ENCODE measurements at regions not wholly inside any gene's neighbourhood (a gene's known extent, or its start where the extent isn't known, plus 50 kb on each side); places are given as distances from the start of the nearest gene placed in this dataset.

DNA sequence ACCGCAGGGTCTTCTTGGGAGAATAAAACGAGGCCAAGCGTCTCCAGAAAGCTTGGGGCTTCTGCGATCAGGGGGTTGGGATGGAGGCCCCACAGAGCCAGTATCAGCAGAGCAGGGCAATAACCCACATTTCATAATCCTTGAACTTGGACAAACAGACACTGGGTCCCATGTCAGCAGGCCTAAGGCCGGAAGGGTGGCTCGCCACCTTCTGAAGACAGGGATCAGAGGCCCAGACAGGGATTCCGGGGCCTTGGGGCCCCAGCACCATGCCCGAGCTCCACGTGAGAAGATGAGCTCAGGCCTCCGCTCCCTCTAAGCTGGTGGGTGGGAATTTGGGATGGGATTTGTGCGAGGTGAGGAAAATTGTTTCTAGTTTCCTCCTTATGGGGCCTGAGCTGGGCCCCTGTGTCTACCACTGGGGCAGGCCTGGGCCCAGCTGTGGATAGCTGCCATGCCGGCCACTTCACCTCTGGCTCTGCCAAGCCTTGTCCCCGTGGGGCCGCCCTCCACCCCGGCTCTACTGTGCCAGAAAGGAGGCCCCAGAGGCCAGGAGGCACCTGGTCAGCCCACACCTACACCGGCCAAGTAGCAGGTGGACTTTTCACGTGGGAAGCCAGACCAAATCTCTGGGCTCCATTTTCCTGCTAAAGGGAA lies 67.2 kb upstream of the DLK1 start:
- no peak for DNase-seq

- DNase-seq = no peak
Measured at GRCh38 chr14:100660498-100660881, 66.2 kb upstream of the DLK1 start.

DNA sequence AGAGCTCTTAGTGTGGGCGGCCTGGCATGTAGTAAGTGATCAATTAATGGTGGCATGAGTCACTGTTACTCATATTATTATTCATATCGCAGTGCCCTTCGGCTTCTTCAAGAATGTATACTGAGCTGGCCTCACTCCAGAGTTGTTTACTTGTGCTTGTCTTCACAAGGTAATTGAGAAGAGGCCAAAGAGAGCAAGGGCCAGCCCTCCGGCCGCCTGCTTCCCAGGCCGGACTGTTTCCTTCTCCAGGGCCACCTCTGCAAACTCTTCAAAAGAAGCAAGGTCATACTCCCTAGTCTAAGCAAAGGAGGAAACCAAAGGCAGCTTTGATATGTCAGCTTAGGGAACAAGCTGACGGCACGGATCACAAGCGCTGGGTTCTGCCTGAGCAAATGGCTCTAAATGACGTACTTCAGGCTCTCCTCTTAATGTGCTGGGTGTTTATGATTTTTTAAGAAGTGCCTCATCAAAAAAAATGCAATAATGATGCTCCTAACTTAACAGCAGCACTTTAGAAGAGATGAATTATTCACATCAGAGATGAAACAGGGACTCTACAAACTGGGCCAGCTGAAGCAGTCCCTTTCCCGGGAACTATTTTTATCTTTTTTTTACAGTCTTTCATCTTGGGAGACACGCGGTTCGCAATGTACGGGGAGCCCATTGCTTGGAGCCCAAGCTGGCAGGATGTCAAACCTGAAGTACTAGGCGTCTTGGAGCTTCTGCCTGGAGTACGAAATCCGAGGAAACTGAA lies 65.6 kb upstream of the DLK1 start:
- no peak for DNase-seq

GRCh38 chr14:100662879-100663760 lies 63.6 kb upstream of the DLK1 start:
- peak; percentile 57 for DNase-seq

DNA sequence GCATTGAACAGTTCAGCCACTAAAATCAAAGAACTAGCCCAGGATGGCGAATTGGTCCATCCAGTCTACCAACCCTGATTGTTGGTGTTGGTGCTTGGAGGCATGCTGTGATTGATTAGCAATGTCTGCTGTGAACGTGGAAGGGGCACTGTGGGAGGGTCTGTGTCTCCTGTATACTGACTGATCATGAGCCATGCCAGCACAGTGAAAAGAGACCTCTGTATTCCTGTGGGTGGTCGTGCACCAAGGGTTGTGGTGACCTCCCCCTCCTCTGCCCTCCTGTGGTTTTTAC lies 63.0 kb upstream of the DLK1 start:
- no peak for DNase-seq

DNA sequence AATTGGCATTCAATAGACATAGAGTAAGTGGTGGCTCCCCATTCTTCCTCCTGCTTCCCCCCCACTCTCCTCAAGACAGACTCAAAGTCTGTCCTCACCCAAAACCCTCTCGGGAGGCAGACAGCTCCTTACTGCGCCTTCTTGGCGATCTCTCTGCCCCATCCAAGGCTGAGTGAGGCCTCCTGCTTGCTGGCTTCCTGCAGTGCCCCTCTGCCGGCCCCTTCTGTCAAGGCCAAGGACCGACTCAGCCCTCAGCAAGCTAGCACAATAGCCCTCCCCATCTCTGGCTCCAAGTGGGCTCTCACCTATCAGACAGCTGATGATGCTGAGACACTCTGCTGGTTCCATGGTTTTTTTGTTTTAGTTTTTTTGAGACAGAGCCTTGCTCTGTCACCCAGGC lies 62.5 kb upstream of the DLK1 start:
- DNase-seq = no peak

GRCh38 chr14:100664841-100665510 lies 61.7 kb upstream of the DLK1 start:
- peak; percentile 58 for DNase-seq

DNA sequence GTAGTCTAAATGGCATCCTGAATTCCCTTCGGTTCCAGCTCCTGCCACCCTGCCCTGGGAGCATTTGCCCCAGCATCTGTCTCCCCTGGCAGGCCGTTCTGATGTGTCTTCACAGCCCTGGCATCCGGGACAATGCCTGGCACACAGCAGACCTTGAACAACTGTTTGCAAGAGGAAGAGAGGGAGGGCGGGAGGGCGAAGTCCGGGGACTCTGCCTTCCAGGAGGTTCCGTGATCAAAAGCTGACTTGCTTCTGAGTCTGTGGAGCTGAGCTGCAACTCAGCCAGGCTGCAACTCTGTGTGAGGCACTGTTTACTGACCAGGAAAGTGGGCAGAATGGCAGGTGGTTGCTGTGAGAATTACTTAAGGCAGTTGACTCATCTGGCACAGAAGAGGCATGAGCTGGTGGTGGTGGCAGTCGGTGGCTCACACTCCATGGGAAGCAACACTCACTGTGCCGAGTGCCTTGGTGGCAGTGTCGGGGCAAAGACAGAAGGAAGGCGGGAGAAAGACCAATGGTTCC lies 61.1 kb upstream of the DLK1 start:
- no peak for DNase-seq

DNA sequence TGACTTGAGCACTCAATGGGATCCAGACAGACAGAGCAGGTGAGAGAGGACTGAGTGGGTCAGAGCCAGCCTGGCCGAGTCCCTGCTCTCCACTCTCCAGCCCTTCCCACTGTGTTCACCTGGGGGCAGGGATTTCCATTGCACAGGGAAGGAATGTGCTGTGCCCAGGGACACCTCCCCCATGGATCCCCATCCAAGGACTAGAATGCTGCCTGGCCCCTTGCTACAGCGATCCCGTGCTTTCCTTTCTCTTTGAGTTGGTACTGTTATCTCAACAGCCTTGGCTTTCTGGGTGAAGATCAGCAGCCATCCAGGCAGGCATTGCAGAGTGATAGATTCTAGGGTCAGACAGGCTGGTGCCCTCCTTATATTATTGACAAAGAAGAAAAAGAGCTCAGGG lies 60.3 kb upstream of the DLK1 start:
- no peak for DNase-seq

DNA sequence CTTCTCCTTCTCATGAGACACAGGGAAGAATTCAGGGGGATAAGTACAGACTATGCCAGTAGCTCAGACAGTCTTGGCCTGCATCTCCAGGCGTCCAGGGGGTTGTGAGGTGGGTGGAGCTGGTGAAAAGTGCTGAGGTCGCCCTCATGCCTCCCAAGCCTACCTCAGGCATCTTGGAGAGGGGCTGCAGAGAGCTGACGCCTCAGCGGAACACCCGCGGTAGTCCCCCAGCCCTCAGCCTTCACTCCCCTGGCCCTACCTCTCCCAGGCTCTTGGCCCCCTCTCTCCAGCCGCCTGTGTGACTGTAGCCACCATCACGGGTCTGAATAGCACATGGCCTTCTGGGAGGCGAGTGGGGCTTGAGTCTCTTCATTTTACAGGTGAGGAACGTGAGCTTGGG lies 59.8 kb upstream of the DLK1 start:
- DNase-seq = no peak

DNA sequence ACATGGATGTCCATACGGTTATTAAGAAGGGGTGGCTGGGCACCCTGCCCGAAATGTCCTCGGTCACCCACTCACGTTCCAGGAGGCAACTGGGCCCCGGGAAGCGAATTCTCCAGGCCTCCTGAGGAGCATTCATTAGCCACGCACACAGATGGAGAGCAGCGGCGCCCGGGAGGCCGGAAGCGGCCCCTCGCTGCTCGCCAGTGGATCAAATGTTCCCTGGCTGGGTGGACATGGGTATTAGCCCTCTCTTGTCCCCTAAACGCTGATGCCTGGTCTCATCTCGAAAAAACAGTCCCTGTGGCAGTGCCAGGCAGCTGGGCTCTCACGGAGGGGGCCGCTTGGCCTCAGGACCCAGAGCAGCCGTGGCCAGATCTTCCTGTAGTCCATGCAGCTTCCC lies 59.0 kb upstream of the DLK1 start:
- no peak for DNase-seq

DNA sequence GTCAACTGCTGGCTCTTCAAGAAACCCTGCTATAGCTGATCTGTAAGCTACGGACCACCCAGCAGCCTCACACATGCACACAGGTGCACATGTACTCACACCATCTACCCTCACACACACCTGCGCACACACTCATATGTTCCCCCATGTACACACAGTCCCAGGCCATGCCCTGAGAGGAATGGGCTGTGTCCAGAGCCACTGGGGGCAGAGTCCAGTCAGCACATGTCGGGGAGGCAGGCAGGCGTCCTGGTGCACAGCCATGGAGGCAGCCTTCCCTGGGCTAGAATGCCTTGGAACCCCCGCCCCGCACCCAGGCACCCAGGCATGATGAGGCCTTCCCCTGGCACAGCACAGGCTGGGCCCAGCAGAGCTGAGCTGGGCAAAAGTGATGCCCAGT lies 58.3 kb upstream of the DLK1 start:
- no peak for DNase-seq

DNA sequence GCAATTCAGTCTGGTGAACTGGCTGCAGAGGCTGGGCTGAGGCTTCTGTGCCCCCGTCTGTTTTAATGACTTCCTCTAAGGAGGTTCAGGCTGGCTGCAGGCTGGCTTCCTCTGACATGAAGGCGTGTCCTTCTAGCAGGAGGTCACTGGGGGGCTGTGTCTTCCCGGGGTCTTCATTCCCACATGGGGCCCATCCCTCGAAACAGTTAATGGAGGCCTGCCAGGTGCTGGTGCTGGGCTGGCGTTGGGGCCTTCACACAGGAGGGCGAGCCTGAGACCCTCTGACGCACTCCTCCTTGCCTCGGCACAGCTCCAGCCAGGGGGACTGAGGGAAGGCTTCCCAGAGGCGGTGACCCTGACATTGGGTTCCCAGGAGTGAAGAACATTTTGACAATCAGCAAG lies 57.7 kb upstream of the DLK1 start:
- no peak for DNase-seq

DNA sequence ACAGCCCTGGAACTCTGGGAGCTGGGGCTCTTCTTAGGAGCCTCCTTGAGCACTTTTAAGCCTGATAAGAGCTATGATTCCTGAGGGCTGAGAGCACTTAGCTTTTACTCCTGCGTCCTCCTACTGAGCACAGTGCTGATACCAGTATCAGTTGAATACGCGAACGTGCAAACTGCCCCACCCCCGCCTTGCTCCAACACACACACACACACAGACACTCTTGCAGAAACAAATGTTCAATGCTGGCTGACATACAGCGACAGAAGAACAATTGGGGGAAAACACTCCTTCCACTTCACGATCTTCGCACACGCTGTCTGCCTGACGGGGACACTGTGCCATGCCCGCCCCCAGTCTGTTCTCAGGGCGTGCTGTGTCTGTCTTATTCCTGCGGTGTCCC lies 57.2 kb upstream of the DLK1 start:
- no peak for DNase-seq

GRCh38 chr14:100670017-100670752 lies 56.5 kb upstream of the DLK1 start:
- no peak for DNase-seq

DNA sequence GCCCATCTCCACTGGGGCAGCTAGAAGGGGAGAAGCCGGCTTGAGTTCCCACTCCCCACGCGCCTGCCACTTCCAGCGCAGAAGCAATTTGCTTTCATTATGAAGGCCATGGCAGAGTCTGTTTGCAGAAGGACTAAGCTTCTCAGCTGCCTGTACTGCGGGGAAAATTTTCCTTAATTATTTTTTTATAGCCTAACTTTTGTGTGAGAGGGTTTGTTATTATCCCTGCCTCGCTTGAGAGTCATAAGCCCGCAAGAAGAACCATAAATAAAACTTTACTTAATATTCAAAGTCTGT lies 56.0 kb upstream of the DLK1 start:
- no peak for DNase-seq

DNA sequence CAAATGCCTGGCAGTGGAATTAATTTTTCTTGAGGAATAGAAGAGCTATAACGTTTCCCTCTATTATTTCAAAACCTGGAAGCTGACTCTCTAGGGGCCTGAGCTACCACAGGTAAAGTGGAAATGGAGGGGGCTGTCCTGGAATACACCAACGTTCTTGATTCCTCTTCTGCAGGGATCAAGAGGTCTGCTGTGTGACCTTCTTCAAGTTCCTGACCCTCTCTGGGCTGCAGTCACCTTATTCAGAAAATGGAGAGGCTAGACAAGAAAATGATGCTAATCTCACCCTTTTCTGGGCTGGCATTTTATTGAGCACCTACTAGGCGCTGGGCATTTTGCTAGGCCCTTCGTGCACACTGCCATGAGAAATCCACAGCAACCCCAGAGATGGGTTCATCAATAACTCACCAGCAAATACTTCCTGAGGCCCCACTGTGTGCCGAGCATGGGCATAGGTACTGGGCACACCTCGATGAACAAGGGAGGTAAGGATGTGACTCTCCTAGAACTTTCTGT lies 55.2 kb upstream of the DLK1 start:
- DNase-seq = no peak

GRCh38 chr14:100671906-100672305 lies 54.8 kb upstream of the DLK1 start:
- DNase-seq = no peak

DNA sequence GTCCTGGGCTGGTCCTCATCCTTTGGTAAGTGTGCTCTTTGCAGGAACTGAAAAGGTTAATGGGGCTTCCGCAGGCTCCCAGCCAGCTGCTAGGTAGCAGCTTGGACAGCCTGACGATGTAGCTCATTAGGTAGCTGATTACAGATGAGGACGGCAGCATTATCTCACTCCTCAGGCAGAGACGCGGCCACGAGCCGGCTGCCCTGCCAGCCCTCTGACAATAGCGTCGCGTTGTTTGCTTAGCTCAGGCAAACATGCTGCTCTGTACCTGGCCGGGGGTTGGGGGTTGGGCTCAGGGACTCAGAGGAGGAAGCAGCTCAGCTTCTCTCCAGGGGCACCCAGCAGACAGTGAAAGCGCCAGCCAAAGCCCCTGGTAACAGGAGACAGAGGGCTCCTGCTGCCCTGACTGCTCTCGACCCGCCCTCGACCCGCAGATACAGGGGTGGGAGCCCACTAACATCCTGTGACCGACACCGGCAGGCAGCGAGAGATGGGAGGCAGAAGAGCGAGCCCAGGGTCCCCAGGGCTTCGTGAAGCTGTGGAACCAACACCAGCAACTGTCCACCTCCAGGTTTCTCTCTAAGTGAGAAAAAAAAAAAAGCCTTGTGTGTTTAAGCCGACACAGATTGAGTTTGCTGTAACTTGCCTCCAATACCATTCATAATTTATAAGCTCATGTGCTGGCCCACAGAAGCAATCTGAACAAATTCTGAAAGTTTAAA lies 53.4 kb upstream of the DLK1 start:
- DNase-seq = no peak

- DNase-seq = no peak
Measured at GRCh38 chr14:100673807-100674154, 52.9 kb upstream of the DLK1 start.

DNA sequence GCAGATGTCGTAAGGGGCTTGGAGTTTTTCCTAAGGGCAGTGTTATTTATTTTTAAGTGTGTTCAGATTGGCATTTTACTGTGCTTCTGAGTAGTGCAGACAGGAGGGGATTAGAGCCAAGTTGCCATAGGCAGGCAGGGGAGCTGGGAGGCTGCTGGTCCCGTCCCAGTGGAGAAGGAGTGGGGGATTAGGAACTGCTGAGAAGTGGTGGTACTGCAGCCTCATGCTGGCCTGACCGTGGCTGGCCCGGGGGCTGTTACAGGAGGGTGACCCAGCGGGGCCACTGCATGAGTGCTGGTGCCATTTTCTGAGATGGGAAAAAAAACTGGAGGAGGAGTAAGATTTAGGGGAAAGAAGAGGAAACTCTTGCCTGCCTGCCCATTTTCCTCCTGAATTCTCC lies 52.3 kb upstream of the DLK1 start:
- DNase-seq = no peak
